OCI-LY1 (cell line): ENCODE measurements at regions not wholly inside any gene's neighbourhood (a gene's known extent, or its start where the extent isn't known, plus 50 kb on each side); places are given as distances from the start of the nearest gene placed in this dataset.

Source experiments
- CTCF ChIP-seq: fragments of 200-600 bp; sonication (generic), shearing (Covaris generic); IDR thresholded peaks from 2 replicates; pipeline ENCODE4 v1.5.1; 2017; ENCODE audit warnings: mild to moderate bottlenecking, antibody characterized with exemption, low read length, moderate library complexity, mixed read lengths
- EZH2 ChIP-seq: fragments of 200-600 bp; sonication (generic), shearing (Covaris generic); IDR thresholded peaks from 2 replicates; pipeline ENCODE4 v1.8.0; 2017; ENCODE audit warnings: borderline replicate concordance, mixed run types, mild to moderate bottlenecking, antibody characterized with exemption, low read length, moderate library complexity, mixed read lengths

- TF ChIP-seq CTCF (no peak), EZH2 (no peak)
Observed at GRCh38 chr2:18656048-18656447, 66.7 kb upstream of the NT5C1B start.
